OCI-LY1 (cell line): ENCODE measurements at regions not wholly inside any gene's neighbourhood (a gene's known extent, or its start where the extent isn't known, plus 50 kb on each side); places are given as distances from the start of the nearest gene placed in this dataset.

ENCODE experiments used
- H2AFZ ChIP-seq: fragments of 200-600 bp; sonication (generic), shearing (Covaris generic); 2 replicates; pipeline ENCODE4 v1.6.0; 2014; ENCODE audit warnings: antibody characterized with exemption, mild to moderate bottlenecking, low read length
- H3F3A ChIP-seq: fragments of 200-600 bp; sonication (generic), shearing (Covaris generic); 2 replicates; pipeline ENCODE4 v1.6.0; 2014; ENCODE audit warnings: mild to moderate bottlenecking, antibody characterized with exemption, low read length, moderate library complexity; ENCODE audit not compliant: insufficient read depth
- H3K27ac ChIP-seq: fragments of 200-600 bp; sonication (generic); 2 replicates; pipeline ENCODE4 v1.5.1; 2014; ENCODE audit warnings: low read length, mixed run types, mild to moderate bottlenecking, low read depth; ENCODE audit not compliant: poor library complexity, severe bottlenecking
- H3K27me3 ChIP-seq: fragments of 200-600 bp; sonication (generic); 2 replicates; pipeline ENCODE4 v1.6.0; 2014; ENCODE audit warnings: antibody characterized with exemption, mild to moderate bottlenecking, low read length, moderate library complexity; ENCODE audit not compliant: insufficient read depth
- H3K36me3 ChIP-seq: fragments of 200-600 bp; sonication (generic); 2 replicates; pipeline ENCODE4 v1.6.1; 2014; ENCODE audit warnings: mild to moderate bottlenecking, antibody characterized with exemption, low read length, moderate library complexity, mixed read lengths; ENCODE audit not compliant: insufficient read depth
- H3K4me1 ChIP-seq: fragments of 200-600 bp; sonication (generic); 2 replicates; pipeline ENCODE4 v1.5.1; 2014; ENCODE audit warnings: mild to moderate bottlenecking, low read length, moderate library complexity; ENCODE audit not compliant: insufficient read depth, severe bottlenecking
- H3K4me2 ChIP-seq: fragments of 200-600 bp; sonication (generic), shearing (Covaris generic); 2 replicates; pipeline ENCODE4 v1.6.1; 2014; ENCODE audit warnings: low read length
- H3K4me3 ChIP-seq: fragments of 200-600 bp; sonication (generic); 2 replicates; pipeline ENCODE4 v1.5.1; 2014; ENCODE audit warnings: low read length, low read depth, mild to moderate bottlenecking, mixed read lengths; ENCODE audit not compliant: poor library complexity, severe bottlenecking
- H3K79me2 ChIP-seq: fragments of 200-600 bp; shearing (Covaris generic); 2 replicates; pipeline ENCODE4 v1.6.1; 2016; ENCODE audit warnings: mixed run types, low read length, mixed read lengths; ENCODE audit not compliant: insufficient read depth
- H3K9ac ChIP-seq: fragments of 200-600 bp; sonication (generic), shearing (Covaris generic); 2 replicates; pipeline ENCODE4 v1.6.1; 2014; ENCODE audit warnings: mild to moderate bottlenecking, low read length, mixed read lengths
- H3K9me2 ChIP-seq: fragments of 200-600 bp; sonication (generic), shearing (Covaris generic); 2 replicates; pipeline ENCODE4 v1.6.1; 2014; ENCODE audit warnings: low read depth, mild to moderate bottlenecking, low read length, mixed read lengths
- H3K9me3 ChIP-seq: fragments of 200-600 bp; shearing (Covaris generic); 2 replicates; pipeline ENCODE4 v1.6.1; 2014; ENCODE audit warnings: low read length, mixed read lengths
- H4K20me1 ChIP-seq: fragments of 200-600 bp; sonication (generic), shearing (Covaris generic); 2 replicates; pipeline ENCODE4 v1.6.0; 2016; ENCODE audit warnings: mild to moderate bottlenecking, low read length; ENCODE audit not compliant: insufficient read depth
- EZH2 ChIP-seq: fragments of 200-600 bp; sonication (generic), shearing (Covaris generic); IDR thresholded peaks from 2 replicates; pipeline ENCODE4 v1.8.0; 2017; ENCODE audit warnings: borderline replicate concordance, mixed run types, mild to moderate bottlenecking, antibody characterized with exemption, low read length, moderate library complexity, mixed read lengths
- TF ChIP-seq, protein P1 (sequence below): fragments of 200-600 bp; sonication (generic), shearing (Covaris generic); IDR thresholded peaks from 2 replicates; pipeline ENCODE4 v1.5.1; 2017; ENCODE audit warnings: mild to moderate bottlenecking, antibody characterized with exemption, low read length, moderate library complexity, mixed read lengths

GRCh38 chr6:169023161-169023874, 230.3 kb downstream of the THBS2 start:
- Histone ChIP-seq H3K9me3 (no peaks in the 10 kb centered on the region), H3K4me3 (no peak overlapping the region), H3K4me1 (no peaks in the 10 kb centered on the region), H4K20me1 (no peaks in the 10 kb centered on the region), H2AFZ (no peak overlapping the region), H3K36me3 (no peaks in the 10 kb centered on the region), H3K27ac (no peak overlapping the region), H3K4me2 (no peak overlapping the region), H3K27me3 (no peaks in the 10 kb centered on the region), H3F3A (no peaks in the 10 kb centered on the region), H3K9me2 (no peaks in the 10 kb centered on the region), H3K9ac (no peak overlapping the region), H3K79me2 (no peaks in the 10 kb centered on the region)
- TF ChIP-seq EZH2, result no peak
- TF ChIP-seq, protein P1, sequence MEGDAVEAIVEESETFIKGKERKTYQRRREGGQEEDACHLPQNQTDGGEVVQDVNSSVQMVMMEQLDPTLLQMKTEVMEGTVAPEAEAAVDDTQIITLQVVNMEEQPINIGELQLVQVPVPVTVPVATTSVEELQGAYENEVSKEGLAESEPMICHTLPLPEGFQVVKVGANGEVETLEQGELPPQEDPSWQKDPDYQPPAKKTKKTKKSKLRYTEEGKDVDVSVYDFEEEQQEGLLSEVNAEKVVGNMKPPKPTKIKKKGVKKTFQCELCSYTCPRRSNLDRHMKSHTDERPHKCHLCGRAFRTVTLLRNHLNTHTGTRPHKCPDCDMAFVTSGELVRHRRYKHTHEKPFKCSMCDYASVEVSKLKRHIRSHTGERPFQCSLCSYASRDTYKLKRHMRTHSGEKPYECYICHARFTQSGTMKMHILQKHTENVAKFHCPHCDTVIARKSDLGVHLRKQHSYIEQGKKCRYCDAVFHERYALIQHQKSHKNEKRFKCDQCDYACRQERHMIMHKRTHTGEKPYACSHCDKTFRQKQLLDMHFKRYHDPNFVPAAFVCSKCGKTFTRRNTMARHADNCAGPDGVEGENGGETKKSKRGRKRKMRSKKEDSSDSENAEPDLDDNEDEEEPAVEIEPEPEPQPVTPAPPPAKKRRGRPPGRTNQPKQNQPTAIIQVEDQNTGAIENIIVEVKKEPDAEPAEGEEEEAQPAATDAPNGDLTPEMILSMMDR, result no peak

DNA sequence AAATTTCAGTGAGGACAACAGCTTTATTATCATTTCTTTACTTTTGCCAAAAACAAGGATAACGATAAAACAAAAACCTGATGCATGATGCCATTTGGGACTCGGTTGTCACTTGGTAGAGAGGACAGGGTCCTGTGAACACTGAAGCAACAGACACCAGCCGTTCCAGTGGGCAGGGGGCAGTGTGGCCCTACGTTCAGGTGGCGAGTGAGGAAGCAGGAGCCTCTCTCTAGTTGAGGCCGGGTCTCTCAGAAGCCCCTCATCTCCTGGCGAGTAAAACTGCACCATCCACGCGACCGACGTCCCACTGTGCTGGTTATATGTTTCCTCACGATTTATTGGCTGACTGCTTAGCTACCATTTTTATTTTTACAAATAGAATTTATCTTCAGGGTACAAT, 231.6 kb downstream of the THBS2 start:
- Histone ChIP-seq H3K9me2 (no peaks in the 10 kb centered on the region), H3F3A (no peaks in the 10 kb centered on the region), H4K20me1 (no peaks in the 10 kb centered on the region), H3K27me3 (no peaks in the 10 kb centered on the region), H3K4me2 (no peak overlapping the region), H3K4me1 (no peaks in the 10 kb centered on the region), H3K79me2 (no peaks in the 10 kb centered on the region), H3K36me3 (no peaks in the 10 kb centered on the region), H3K9me3 (no peaks in the 10 kb centered on the region), H3K27ac (no peak overlapping the region), H3K9ac (no peak overlapping the region), H2AFZ (no peak overlapping the region), H3K4me3 (no peak overlapping the region)
- TF ChIP-seq EZH2, result no peak
- TF ChIP-seq, protein P1, result no peak

- H3F3A ChIP-seq, result no peaks in the 10 kb centered on the region
- no peaks in the 10 kb centered on the region for H4K20me1 ChIP-seq
- no peaks in the 10 kb centered on the region for H3K27me3 ChIP-seq
- H3K9ac ChIP-seq, result no peak overlapping the region
- no peaks in the 10 kb centered on the region for H3K79me2 ChIP-seq
- no peaks in the 10 kb centered on the region for H3K4me1 ChIP-seq
- no peaks in the 10 kb centered on the region for H3K9me3 ChIP-seq
- no peak overlapping the region for H3K4me2 ChIP-seq
- no peaks in the 10 kb centered on the region for H3K36me3 ChIP-seq
- TF ChIP-seq, protein P1, result no peak
- no peak for TF ChIP-seq EZH2
- no peak overlapping the region for H2AFZ ChIP-seq
- no peak overlapping the region for H3K4me3 ChIP-seq
- H3K9me2 ChIP-seq, result no peaks in the 10 kb centered on the region
- H3K27ac ChIP-seq, result no peak overlapping the region
Observed at GRCh38 chr6:169020821-169021220, 232.8 kb downstream of the THBS2 start.
